GM23248 (cell line): ENCODE measurements at regions not wholly inside any gene's neighbourhood (a gene's known extent, or its start where the extent isn't known, plus 50 kb on each side); places are given as distances from the start of the nearest gene placed in this dataset.

ENCODE experiments used
- EZH2 ChIP-seq: fragments of 200-600 bp; sonication (generic); IDR thresholded peaks from 2 replicates; pipeline ENCODE4 v1.6.1; 2018; ENCODE audit warnings: antibody characterized with exemption, mild to moderate bottlenecking; ENCODE audit not compliant: insufficient read depth, poor library complexity, severe bottlenecking
- EZH2phosphoT487 ChIP-seq: fragments of 200-600 bp; sonication (generic); IDR thresholded peaks from 2 replicates; pipeline ENCODE4 v1.6.1; 2018; ENCODE audit warnings: antibody characterized with exemption, moderate library complexity, mild to moderate bottlenecking, low read depth; ENCODE audit not compliant: insufficient read depth

- TF ChIP-seq EZH2 (no peak), EZH2phosphoT487 (no peak)
These were observed 247.7 kb upstream of the RFX3 start for GRCh38 chr9:3773362-3774060.
